HG02840 (cell line): ENCODE measurements at regions not wholly inside any gene's neighbourhood (a gene's known extent, or its start where the extent isn't known, plus 50 kb on each side); places are given as distances from the start of the nearest gene placed in this dataset.
A peak's percentile ranks its signal among the peaks of the same experiment; 100 is the strongest.

ENCODE experiments used
- ATAC-seq: cut with Tn5 transposase; IDR thresholded peaks from one replicate; pipeline ENCODE4 v1.9.1; 2021; ENCODE audit warnings: mild to moderate bottlenecking, moderate library complexity, moderate number of reproducible peaks; ENCODE audit not compliant: unreplicated experiment, low FRiP score

GRCh38 chr2:181764095-181764963, 84.0 kb upstream of the NEUROD1 start:
- no peak for ATAC-seq

GRCh38 chr2:181766129-181766528, 85.8 kb upstream of the NEUROD1 start:
- ATAC-seq: no peak

GRCh38 chr2:181770150-181770549, 89.8 kb upstream of the NEUROD1 start:
- ATAC-seq: no peak

DNA sequence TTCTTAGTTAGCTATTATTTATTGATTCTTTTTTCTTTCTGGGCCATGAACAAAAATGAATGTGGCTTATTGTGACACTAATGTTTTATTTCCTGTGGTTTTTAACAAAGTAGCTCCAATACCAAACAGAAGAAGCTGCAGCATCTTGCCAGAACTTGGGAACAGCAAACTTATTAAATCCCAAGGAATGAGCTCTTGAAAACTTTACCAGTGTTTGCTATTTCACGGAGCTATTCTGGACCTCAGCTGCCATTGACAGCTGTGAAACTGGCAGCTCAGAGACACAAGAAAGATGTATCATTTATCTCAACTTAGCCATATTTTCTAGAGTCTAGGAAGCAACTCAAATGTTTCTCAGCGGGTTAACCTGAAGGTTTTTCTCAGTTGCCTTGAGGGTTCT, 91.0 kb upstream of the NEUROD1 start:
- ATAC-seq: no peak

- no peak for ATAC-seq
Observed at GRCh38 chr2:181772334-181772733, 92.0 kb upstream of the NEUROD1 start.

DNA sequence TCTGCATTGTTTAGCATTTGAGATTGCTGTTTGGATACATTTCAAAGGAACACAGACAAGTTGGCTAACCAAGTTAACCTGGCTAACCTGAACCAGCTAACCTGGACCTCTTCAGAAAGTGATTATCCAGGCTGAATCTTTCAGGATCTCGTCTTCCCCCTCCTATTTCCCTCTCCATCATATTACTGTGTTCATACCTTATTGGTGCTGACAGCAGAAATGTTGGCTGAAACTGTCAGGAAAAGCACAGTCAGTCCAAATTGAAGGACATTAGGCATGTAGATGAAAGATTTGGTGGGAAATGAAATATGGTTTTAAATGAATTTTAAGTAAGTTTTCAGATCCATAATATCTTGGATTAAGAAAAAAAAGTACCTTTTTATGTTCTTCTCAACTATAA, 92.5 kb upstream of the NEUROD1 start:
- no peak for ATAC-seq

- ATAC-seq: no peak
Observed at GRCh38 chr2:181774685-181775084, 94.4 kb upstream of the NEUROD1 start.

- no peak for ATAC-seq
Observed at GRCh38 chr2:181776336-181776735, 96.0 kb upstream of the NEUROD1 start.

- ATAC-seq: no peak
Observed at GRCh38 chr2:181777734-181778133, 97.4 kb upstream of the NEUROD1 start.

DNA sequence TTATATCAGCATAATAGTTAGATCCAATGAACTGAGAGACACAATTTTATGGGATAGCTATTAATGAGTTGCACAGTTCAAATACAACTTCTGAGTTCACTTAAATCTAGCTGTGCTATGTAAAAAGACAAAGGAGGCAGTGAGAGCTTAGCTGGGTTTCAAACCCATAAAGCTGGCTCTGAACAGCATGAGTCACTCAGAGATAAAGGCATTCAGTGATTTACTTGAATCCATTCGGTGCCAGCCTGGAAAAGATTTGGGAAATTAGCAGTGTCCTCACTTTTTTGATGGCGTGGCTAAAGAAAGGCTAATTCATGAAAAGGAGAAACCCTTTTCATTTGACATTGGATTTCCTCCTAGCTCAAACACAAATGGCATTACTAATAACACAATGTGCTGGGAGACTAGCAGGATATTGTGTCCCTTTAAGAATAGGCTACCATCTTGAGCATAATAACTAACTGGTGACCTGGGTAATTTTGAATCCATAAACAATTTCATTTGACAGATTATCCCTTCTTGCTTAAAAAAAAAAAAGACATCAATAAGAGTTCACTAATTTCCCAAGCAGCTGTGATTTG, 98.4 kb upstream of the NEUROD1 start:
- no peak for ATAC-seq

- ATAC-seq: no peak
Observed at GRCh38 chr2:181779288-181780021, 99.1 kb upstream of the NEUROD1 start.

- ATAC-seq: peak; percentile 71
Observed at GRCh38 chr2:181780047-181780651, 99.8 kb upstream of the NEUROD1 start.

GRCh38 chr2:181780657-181781056, 100.3 kb upstream of the NEUROD1 start:
- ATAC-seq: peak; percentile 8

DNA sequence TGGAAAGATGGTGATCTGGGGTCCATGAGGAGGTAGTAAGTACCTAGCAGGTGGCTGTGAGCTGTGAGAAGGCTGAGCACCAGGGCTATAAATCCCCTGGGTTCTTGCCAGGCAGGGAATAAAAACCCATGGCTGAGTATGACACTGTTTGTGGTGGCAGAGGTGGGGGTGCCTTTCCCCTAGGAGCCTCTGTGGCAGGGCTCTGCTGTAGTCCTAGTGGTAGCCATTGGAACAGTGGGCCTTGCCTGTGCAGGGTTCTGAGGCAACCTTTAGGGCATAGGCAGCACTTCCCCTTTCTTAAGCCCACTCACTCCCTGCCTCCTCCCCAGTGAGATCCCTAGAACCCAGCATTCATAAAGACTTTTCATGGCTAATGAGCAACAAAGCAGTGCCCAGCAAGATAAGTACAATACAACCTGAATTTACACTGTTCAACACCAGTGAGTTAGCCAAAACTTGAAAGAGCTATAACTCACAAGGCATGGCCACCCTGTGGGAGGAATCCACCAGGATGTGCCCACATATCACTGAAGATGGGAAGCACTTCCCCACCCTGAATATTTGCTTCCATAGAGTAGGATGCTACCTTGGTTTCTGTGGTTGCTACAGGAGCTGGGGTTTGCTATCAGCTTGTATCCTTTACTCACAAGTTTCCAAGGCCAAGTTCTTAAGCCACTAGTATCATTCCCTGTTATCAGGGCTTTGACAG, 100.9 kb upstream of the NEUROD1 start:
- ATAC-seq: no peak

DNA sequence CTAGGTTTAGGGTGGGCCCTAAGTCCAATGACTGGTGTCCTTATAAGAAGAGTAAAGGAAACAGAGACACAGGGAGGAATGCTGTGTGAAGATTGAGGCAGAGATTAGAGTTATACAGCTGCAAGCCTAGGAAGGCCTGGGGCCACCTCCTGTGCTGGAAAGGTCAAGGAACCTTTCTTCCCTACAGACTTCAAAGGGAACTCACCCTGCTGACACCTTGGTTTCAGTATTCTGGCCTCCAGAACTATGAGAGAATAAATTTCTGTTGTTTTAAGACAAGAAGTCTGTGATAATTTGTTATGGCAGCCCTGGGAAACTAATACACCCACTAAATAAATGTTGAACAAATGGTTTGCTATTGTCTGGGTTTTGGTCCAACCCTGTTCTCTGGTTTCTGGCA, 102.3 kb upstream of the NEUROD1 start:
- ATAC-seq: no peak

DNA sequence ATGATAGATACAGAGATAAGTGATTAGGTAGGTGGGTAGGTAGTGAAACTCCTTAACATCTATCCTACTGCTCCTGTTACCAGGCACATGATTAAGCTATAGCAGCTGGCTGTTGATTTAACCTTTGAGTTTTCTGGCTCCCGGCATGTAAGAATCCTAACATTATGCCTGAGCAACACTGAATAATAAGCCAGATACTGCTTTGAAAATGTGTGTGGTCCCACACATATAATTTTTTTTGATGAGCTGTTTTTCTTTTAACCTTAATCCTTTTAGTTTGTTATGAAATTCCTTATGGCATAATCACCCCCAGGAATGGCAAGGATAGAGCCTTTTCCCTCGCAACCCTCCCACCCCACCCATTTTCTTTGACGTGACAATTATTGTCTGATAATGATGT, 104.2 kb upstream of the NEUROD1 start:
- no peak for ATAC-seq

DNA sequence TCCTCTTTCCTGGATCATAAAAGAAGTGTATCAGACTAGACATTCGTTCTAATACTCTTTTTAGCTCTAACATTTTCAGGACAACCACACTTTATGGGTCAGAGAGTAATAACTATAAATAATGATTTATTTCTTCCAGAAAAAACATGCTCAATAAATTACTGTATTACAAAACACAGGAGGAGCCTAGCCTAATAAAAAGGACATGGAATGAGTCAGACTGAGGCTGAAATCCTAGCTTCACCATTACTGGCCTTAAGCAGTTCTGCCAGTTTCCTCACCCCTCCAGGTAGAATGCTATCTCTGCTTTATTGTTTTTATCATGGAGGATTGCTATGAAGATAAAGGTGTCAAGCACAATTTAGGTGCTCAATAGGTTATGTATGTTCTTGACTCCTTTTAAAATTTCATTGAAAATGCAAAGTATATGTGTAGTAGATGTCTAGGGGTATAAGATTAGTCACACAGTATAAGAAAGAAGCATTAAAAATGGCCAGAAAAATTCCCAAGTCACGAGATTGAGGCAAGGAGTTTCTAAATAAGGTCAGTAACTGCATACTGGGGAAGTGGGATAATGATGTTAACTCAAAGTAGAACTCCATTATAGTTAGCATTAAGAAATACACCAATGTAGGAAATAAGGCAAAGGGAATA, 105.5 kb upstream of the NEUROD1 start:
- no peak for ATAC-seq

DNA sequence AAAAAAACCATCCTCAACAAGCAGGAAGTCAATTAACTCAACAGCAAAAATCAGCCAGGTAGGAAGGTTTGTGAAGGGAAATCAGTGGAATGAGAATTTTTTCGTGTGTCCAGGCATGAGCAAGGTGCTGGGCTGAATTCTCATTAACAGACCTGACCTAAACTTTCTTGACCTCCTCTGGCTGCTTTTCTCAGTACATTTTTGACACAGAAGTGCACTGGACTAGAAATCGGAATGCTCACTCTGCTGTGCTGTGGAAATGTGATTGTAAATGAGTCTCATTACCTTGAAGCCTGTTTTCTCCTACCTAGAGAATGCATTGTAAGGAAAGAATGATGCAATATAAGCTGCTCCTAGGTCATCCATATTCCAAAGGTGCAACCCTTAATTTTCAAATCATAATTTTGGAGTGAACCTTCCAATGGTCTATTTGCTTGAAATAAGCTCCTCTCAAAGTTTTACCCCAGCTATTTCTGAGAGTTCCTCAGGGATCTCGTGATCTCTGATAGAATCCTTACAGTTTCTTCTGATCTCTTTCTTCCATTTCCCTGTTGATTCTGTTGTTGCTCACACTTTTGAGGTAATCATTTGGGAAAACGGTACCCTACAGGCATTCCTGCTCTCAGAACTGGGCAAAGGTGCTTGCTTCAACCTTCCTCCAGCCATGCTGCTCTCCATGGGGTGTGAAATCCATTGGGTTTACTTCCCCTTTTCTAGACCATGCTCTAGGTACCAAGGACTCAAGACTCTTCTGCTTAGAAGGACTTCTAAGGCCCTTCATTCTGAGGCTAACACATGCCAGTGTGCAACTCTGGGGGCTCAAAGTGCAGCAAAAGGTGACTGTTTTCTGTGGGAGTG, 104.9 kb upstream of the ITPRID2 start:
- ATAC-seq: no peak
